T-helper 2 cell treated with Interferon-gamma antibody and Interleukin-4, amounts not matched to agents 100 ng/mL and 5 ng/mL, for 36 hours (primary cell): ENCODE measurements at regions not wholly inside any gene's neighbourhood (a gene's known extent, or its start where the extent isn't known, plus 50 kb on each side); places are given as distances from the start of the nearest gene placed in this dataset.
"Not testable (repeated sequence)": the region's sequence is repeated elsewhere in the genome, so short reads cannot be mapped to it uniquely, and the experiment has no call there.

Source experiments
- intact Hi-C: fragments of 100-400 bp; cut with micrococcal nuclease; formaldehyde crosslinking; loops from one replicate; pipeline ENCODE4 v1.15.1; 2023

GRCh38 chr6:44037847-44038542 is 89.3 kb downstream of the MRPL14 start:
- intact Hi-C loops, result no loop called here

- intact Hi-C loops, result not testable (repeated sequence)
Observed at GRCh38 chr6:44037276-44037675, 90.0 kb downstream of the MRPL14 start.

- intact Hi-C loops, result no loop called here
Observed at GRCh38 chr6:44036699-44037101, 90.6 kb downstream of the MRPL14 start.

GRCh38 chr6:44036196-44036595 is 91.1 kb downstream of the MRPL14 start:
- intact Hi-C loops, result no loop called here

GRCh38 chr6:44035621-44036020 is 91.6 kb downstream of the MRPL14 start:
- intact Hi-C loops, result no loop called here

- intact Hi-C loops, result no loop called here
Observed at GRCh38 chr6:44034931-44035345, 92.3 kb downstream of the MRPL14 start.

GRCh38 chr6:44034391-44034861 is 92.8 kb downstream of the MRPL14 start:
- intact Hi-C loops, result no loop called here

GRCh38 chr6:44030812-44031454 is 96.3 kb downstream of the MRPL14 start:
- intact Hi-C loops, result no loop called here

GRCh38 chr6:44029444-44030185 is 97.6 kb downstream of the MRPL14 start:
- intact Hi-C loops, result no loop called here

GRCh38 chr6:44028789-44029310 is 98.4 kb downstream of the MRPL14 start:
- intact Hi-C loops, result no loop called here

- intact Hi-C loops, result no loop called here
Observed at GRCh38 chr6:44025226-44025625, 102.0 kb downstream of the MRPL14 start.

GRCh38 chr6:44024574-44025219 is 102.6 kb downstream of the MRPL14 start:
- intact Hi-C loops, result no loop called here

- intact Hi-C loops, result no loop called here
Observed at GRCh38 chr6:44023586-44024454, 103.4 kb downstream of the MRPL14 start.

- intact Hi-C loops, result no loop called here
Observed at GRCh38 chr6:44022671-44023352, 104.4 kb downstream of the MRPL14 start.

GRCh38 chr6:44022296-44022661 is 105.0 kb downstream of the MRPL14 start:
- intact Hi-C loops, result no loop called here

- intact Hi-C loops, result no loop called here
Observed at GRCh38 chr6:44021589-44022295, 105.5 kb downstream of the MRPL14 start.

GRCh38 chr6:44020664-44021425 is 106.4 kb downstream of the MRPL14 start:
- intact Hi-C loops, result no loop called here

GRCh38 chr6:44020148-44020547 is 107.1 kb downstream of the MRPL14 start:
- intact Hi-C loops, result no loop called here

- intact Hi-C loops, result not testable (repeated sequence)
Observed at GRCh38 chr6:44017307-44017706, 109.9 kb downstream of the MRPL14 start.
